Liver (tissue), 8 donors: ENCODE measurements at regions not wholly inside any gene's neighbourhood (a gene's known extent, or its start where the extent isn't known, plus 50 kb on each side); places are given as distances from the start of the nearest gene placed in this dataset.
A peak's percentile ranks its signal among the peaks of the same experiment; 100 is the strongest.

Experiments used
- DNase-seq: peaks from one replicate; pipeline ENCODE4 v3.0.0-alpha.2; 2017; ENCODE audit warnings: low spot score
- H3K27ac ChIP-seq, 2 donors: one replicate each; pipeline ENCODE4 v1.7.0; 2013; ENCODE audit warnings: inconsistent platforms in 2 of 2, low read length in 2 of 2, control low read depth in 1 of 2, low read depth in 1 of 2, mild to moderate bottlenecking in 1 of 2
- H3K27me3 ChIP-seq, 4 donors: one replicate each; pipeline versions ENCODE4 v1.6.1 to v1.7.0; 2013; ENCODE audit warnings: low read length in 3 of 4, inconsistent platforms in 1 of 4, mild to moderate bottlenecking in 1 of 4, moderate library complexity in 1 of 4; ENCODE audit not compliant: control insufficient read depth in 4 of 4, insufficient read depth in 4 of 4
- H3K36me3 ChIP-seq, 4 donors: one replicate each; pipeline versions ENCODE4 v1.6.1 to v1.7.0; 2013; ENCODE audit warnings: low read length in 3 of 4, mild to moderate bottlenecking in 3 of 4, low read depth in 1 of 4, moderate library complexity in 1 of 4; ENCODE audit not compliant: control insufficient read depth in 4 of 4, insufficient read depth in 3 of 4
- H3K4me1 ChIP-seq, 4 donors: one replicate each; pipeline versions ENCODE4 v1.6.1 to v1.7.0; 2013; ENCODE audit warnings: low read length in 3 of 4, mild to moderate bottlenecking in 3 of 4, moderate library complexity in 1 of 4; ENCODE audit not compliant: control insufficient read depth in 4 of 4, insufficient read depth in 4 of 4
- H3K4me3 ChIP-seq, 3 donors: one replicate each; pipeline versions ENCODE4 v1.6.1 to v1.7.0; 2013; ENCODE audit warnings: low read length in 3 of 3, control low read depth in 1 of 3, low read depth in 1 of 3, mild to moderate bottlenecking in 1 of 3
- H3K9ac ChIP-seq, 2 donors: one replicate each; pipeline ENCODE4 v1.7.0; 2013; ENCODE audit warnings: low read length in 2 of 2, mild to moderate bottlenecking in 2 of 2, moderate library complexity in 2 of 2, control low read depth in 1 of 2, low read depth in 1 of 2
- H3K9me3 ChIP-seq, 4 donors: one replicate each; pipeline versions ENCODE4 v1.6.1 to v1.7.0; 2013; ENCODE audit warnings: low read length in 3 of 4; ENCODE audit not compliant: control insufficient read depth in 4 of 4
- ATF3 ChIP-seq: IDR thresholded peaks from 2 replicates; pipeline ENCODE4 v1.6.1; 2016; ENCODE audit warnings: antibody characterized with exemption
- CTCF ChIP-seq: fragments of 150-350 bp; IDR thresholded peaks from 2 replicates; pipeline ENCODE4 v1.5.1; 2017; ENCODE audit warnings: improper control_type of control experiment, low read depth, low read length; ENCODE audit not compliant: missing input control
- EGR1 ChIP-seq, 2 donors: IDR thresholded peaks; 2 replicates each; pipeline ENCODE4 v1.6.1; 2016 to 2018; ENCODE audit warnings: antibody characterized with exemption in 2 of 2, low read depth in 2 of 2
- FOXA1 ChIP-seq: IDR thresholded peaks from 2 replicates; pipeline ENCODE4 v1.6.1; 2016; ENCODE audit warnings: antibody characterized with exemption
- FOXA2 ChIP-seq: IDR thresholded peaks from 2 replicates; pipeline ENCODE4 v1.6.1; 2016; ENCODE audit warnings: antibody characterized with exemption
- HNF4A ChIP-seq, 2 donors: conservative IDR thresholded peaks; 2 replicates each; pipeline ENCODE4 v1.6.1; 2016; ENCODE audit warnings: antibody characterized with exemption in 2 of 2, mild to moderate bottlenecking in 2 of 2
- HNF4G ChIP-seq: IDR thresholded peaks from 2 replicates; pipeline ENCODE4 v1.6.1; 2016; ENCODE audit warnings: antibody characterized with exemption
- JUND ChIP-seq, 2 donors: IDR thresholded peaks; 2 replicates each; pipeline ENCODE4 v1.6.1; 2016; ENCODE audit warnings: antibody characterized with exemption in 2 of 2
- MAX ChIP-seq: IDR thresholded peaks from 2 replicates; pipeline ENCODE4 v1.6.1; 2016; ENCODE audit warnings: antibody characterized with exemption
- NR2F2 ChIP-seq: IDR thresholded peaks from 2 replicates; pipeline ENCODE4 v1.6.1; 2016; ENCODE audit warnings: antibody characterized with exemption
- SP1 ChIP-seq: IDR thresholded peaks from 2 replicates; pipeline ENCODE4 v1.6.1; 2018; ENCODE audit warnings: antibody characterized with exemption, mild to moderate bottlenecking
- TAF1 ChIP-seq: conservative IDR thresholded peaks from 2 replicates; pipeline ENCODE4 v1.6.1; 2016; ENCODE audit warnings: antibody characterized with exemption, mild to moderate bottlenecking
- ZBTB33 ChIP-seq: IDR thresholded peaks from 2 replicates; pipeline ENCODE4 v1.6.1; 2016; ENCODE audit warnings: antibody characterized with exemption
- WGBS: extraction: QIAGEN DNeasy Blood & Tissue Kit; methylation state at CpG from one replicate; pipeline ENCODE4 v1.1.7; 2013; 5-methylcytosine and 5-hydroxymethylcytosine counted together
- donor health status: healthy.
- donor health status: healthy.
- donor health status: healthy.
- donor health status: healthy.
- donor health status: healthy.

GRCh38 chr9:90198956-90199355 lies 443.7 kb downstream of the DIRAS2 start:
- no peak for DNase-seq
- no peak overlapping the region for H3K27ac ChIP-seq
- no peak overlapping the region for H3K4me3 ChIP-seq
- H3K9me3 ChIP-seq, result no peaks in the 10 kb centered on the region
- no peaks in the 10 kb centered on the region for H3K36me3 ChIP-seq
- H3K27me3 ChIP-seq, result peaks cover 0 to 2% (median 0%) of the 10 kb centered on the region in 4 donors
- H3K9ac ChIP-seq, result no peak overlapping the region
- H3K4me1 ChIP-seq, result no peaks in the 10 kb centered on the region
- WGBS, result 63% methylated on average over 3 of the region's 3 CpGs
- TF ChIP-seq ZBTB33, result no peak
- TF ChIP-seq TAF1, result no peak
- no peak for TF ChIP-seq MAX
- TF ChIP-seq FOXA1, result no peak
- no peak for TF ChIP-seq EGR1 (IDR thresholded peaks at IDR 0.05; ENCODE audit: low read depth in 2 of 2)
- TF ChIP-seq ATF3, result no peak
- TF ChIP-seq FOXA2, result no peak
- no peak for TF ChIP-seq CTCF
- no peak for TF ChIP-seq HNF4G
- no peak for TF ChIP-seq NR2F2
- TF ChIP-seq SP1, result no peak

- TF ChIP-seq HNF4A (conservative IDR thresholded peaks at IDR 0.05) (peak; percentile 43 to 51), EGR1 (IDR thresholded peaks at IDR 0.05; ENCODE audit: low read depth in 2 of 2) (no peak), JUND (IDR thresholded peaks at IDR 0.05) (no peak), ZBTB33 (no peak)
- WGBS, result 19% methylated on average over 2 of the region's 2 CpGs
- DNase-seq, result no peak
- no peak overlapping the region for H3K9ac ChIP-seq
- no peaks in the 10 kb centered on the region for H3K4me1 ChIP-seq
- no peaks in the 10 kb centered on the region for H3K36me3 ChIP-seq
- no peak overlapping the region for H3K4me3 ChIP-seq
- no peaks in the 10 kb centered on the region for H3K9me3 ChIP-seq
- peaks cover 0 to 2% (median 0%) of the 10 kb centered on the region in 4 donors for H3K27me3 ChIP-seq
- no peak overlapping the region for H3K27ac ChIP-seq
Observed at GRCh38 chr9:90201766-90202165, 440.9 kb downstream of the DIRAS2 start.
